ENCODE measurements at regions not wholly inside any gene's neighbourhood (a gene's known extent, or its start where the extent isn't known, plus 50 kb on each side); places are given as distances from the start of the nearest gene placed in this dataset.

DNA sequence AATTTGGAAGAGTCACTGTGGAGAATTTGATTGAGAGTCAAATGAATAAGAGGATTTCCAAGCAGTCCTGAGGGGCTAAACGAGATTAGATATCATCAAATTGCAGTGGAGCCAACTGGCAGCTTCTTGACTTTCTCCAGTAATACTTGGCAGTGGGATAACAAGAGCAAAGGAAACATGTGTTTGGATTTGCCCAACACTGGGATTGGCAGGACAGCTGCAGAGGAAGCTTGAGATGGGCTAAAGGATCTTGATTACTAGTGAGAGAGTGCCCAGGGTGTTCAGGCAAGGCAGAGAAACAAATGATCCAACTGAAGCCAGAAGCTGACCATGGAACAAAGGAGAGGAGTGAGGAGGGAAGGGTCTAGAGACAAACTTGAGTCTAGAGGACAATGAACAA, 356.0 kb upstream of the ISL1 start:
- DNase-seq (ENCODE audit: low read depth in 1 of 2, low spot score in 2 of 2): no peak
- no peak overlapping the region for H3K23ac ChIP-seq (ENCODE audit: insufficient read length)
- H3K56ac ChIP-seq (replicated peaks; ENCODE audit: insufficient read length, low read depth, low read length): no peak overlapping the region
- H3K27ac ChIP-seq (ENCODE audit: low read depth, low read length): no peak overlapping the region
- no peak overlapping the region for H4K5ac ChIP-seq (ENCODE audit: insufficient read length, low read depth, low read length)
- H3K79me2 ChIP-seq (ENCODE audit: control insufficient read depth in 1 of 2, insufficient read depth in 2 of 2, low read length in 2 of 2): no peaks in the 10 kb centered on the region
- no peak overlapping the region for H4K91ac ChIP-seq (replicated peaks; ENCODE audit: insufficient read length, low read length)
- no peak overlapping the region for H3K4ac ChIP-seq (replicated peaks; ENCODE audit: insufficient read length, low read depth, low read length)
- ChIA-PET CTCF (ENCODE audit: partially characterized antibody) (no interaction called here), POLR2A (ENCODE audit: partially characterized antibody) (no interaction called here)
- peaks cover 0 to 1% (median 0%) of the 10 kb centered on the region in 4 experiments; a peak in 1 of 7 replicates for H3K27me3 ChIP-seq (replicated peaks in 1 of 4; ENCODE audit: control insufficient read depth in 3 of 4, extremely low read depth in 1 of 4, insufficient read depth in 3 of 4, low read length in 3 of 4)
- WGBS, 2 experiments (ENCODE audit: extremely low coverage in 1 of 2, insufficient coverage in 1 of 2, insufficient read length in 1 of 2, insufficient replicate concordance in 2 of 2, low coverage in 1 of 2, low lambda C conversion rate in 2 of 2, missing lambda C conversion rate in 1 of 2): 90% methylated on average over 1 of the region's 1 CpG; no CpG with 5 or more reads in 1 of the 2 experiments
- no peak overlapping the region for H2BK12ac ChIP-seq (ENCODE audit: low read depth, low read length)
- no peak overlapping the region for H2AK5ac ChIP-seq (ENCODE audit: low read depth, low read length)
- no peak overlapping the region for H3K14ac ChIP-seq (ENCODE audit: insufficient read length)
- H3K4me2 ChIP-seq (ENCODE audit: insufficient read depth in 1 of 2, low read depth in 2 of 2, low read length in 2 of 2): no peak overlapping the region
- no peaks in the 10 kb centered on the region for H3K36me3 ChIP-seq (ENCODE audit: control insufficient read depth in 2 of 4, insufficient read depth in 4 of 4, low read length in 3 of 4)
- no peak overlapping the region for H2AFZ ChIP-seq (ENCODE audit: low read length)
- no peak for FAIRE-seq
- H3K9ac ChIP-seq (replicated peaks in 1 of 4; ENCODE audit: extremely low read depth in 1 of 4, low read depth in 3 of 4, low read length in 3 of 4): no peak overlapping the region
- no peak for TF ChIP-seq FOSL1 (IDR thresholded peaks at IDR 0.05; ENCODE audit: insufficient read depth, low read depth, low read length)
- no peak for TF ChIP-seq RFX5 (IDR thresholded peaks at IDR 0.05; ENCODE audit: borderline replicate concordance, low read depth, low read length)
- TF ChIP-seq SIX5 (IDR thresholded peaks at IDR 0.05; ENCODE audit: low read depth, low read length): no peak
- TF ChIP-seq CBX8 (IDR thresholded peaks at IDR 0.05; ENCODE audit: borderline replicate concordance, low read depth, low read length): no peak
- TF ChIP-seq HDAC6 (IDR thresholded peaks at IDR 0.05; ENCODE audit: low read depth, low read length): no peak
- TF ChIP-seq CREB1 (IDR thresholded peaks at IDR 0.05): no peak
- no peak for TF ChIP-seq PHF8 (conservative IDR thresholded peaks at IDR 0.05; ENCODE audit: low read depth, low read length)
- TF ChIP-seq EP300 (IDR thresholded peaks at IDR 0.05; ENCODE audit: borderline replicate concordance in 1 of 2, low read depth in 2 of 2, low read length in 2 of 2): no peak
- TF ChIP-seq, protein P1, sequence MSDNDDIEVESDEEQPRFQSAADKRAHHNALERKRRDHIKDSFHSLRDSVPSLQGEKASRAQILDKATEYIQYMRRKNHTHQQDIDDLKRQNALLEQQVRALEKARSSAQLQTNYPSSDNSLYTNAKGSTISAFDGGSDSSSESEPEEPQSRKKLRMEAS (IDR thresholded peaks at IDR 0.05): no peak
- no peak for TF ChIP-seq TAF1 (IDR thresholded peaks at IDR 0.05; ENCODE audit: low read depth, low read length)
- no peak for TF ChIP-seq NANOG (IDR thresholded peaks at IDR 0.05; ENCODE audit: insufficient read depth, low read depth, low read length, poor library complexity, severe bottlenecking)
- H4K20me1 ChIP-seq (replicated peaks in 1 of 2; ENCODE audit: control insufficient read depth in 1 of 2, insufficient read depth in 2 of 2, low read length in 2 of 2): no peaks in the 10 kb centered on the region
- no peak overlapping the region for H3K4me3 ChIP-seq (ENCODE audit: extremely low read depth in 1 of 4, insufficient read depth in 2 of 4, low read depth in 3 of 4, low read length in 4 of 4)
- H2BK20ac ChIP-seq (ENCODE audit: low read length): no peak overlapping the region
- H2BK5ac ChIP-seq (ENCODE audit: low read depth, low read length): no peak overlapping the region
- H4K8ac ChIP-seq (ENCODE audit: extremely low read depth, insufficient read depth, low read length): no peak overlapping the region
- H3K18ac ChIP-seq (ENCODE audit: extremely low read depth, low read length): no peak overlapping the region
- no peaks in the 10 kb centered on the region for H3K23me2 ChIP-seq (ENCODE audit: low read depth, low read length)
- H3K9me3 ChIP-seq (ENCODE audit: insufficient read depth in 2 of 2, low read depth in 1 of 2, low read length in 1 of 2): no peaks in the 10 kb centered on the region
- H2BK120ac ChIP-seq (replicated peaks; ENCODE audit: low read depth, low read length): no peak overlapping the region
- H3K79me1 ChIP-seq (ENCODE audit: low read depth, low read length): no peaks in the 10 kb centered on the region
- no peaks in the 10 kb centered on the region for H3K4me1 ChIP-seq (replicated peaks in 1 of 4; ENCODE audit: control insufficient read depth in 3 of 4, insufficient read depth in 4 of 4, low read length in 3 of 4)
- no peak overlapping the region for H2BK15ac ChIP-seq (ENCODE audit: low read length)

Measured in H1 (cell line).